Osteoblast (primary cell): ENCODE measurements at regions not wholly inside any gene's neighbourhood (a gene's known extent, or its start where the extent isn't known, plus 50 kb on each side); places are given as distances from the start of the nearest gene placed in this dataset.

ENCODE experiments used
- DNase-seq: peaks from one replicate; pipeline ENCODE4 v3.0.0; 2011; ENCODE audit warnings: low spot score, mixed read lengths; ENCODE audit not compliant: insufficient read length; ENCODE audit errors: missing footprints
- H2AFZ ChIP-seq: 2 replicates; pipeline ENCODE4 v1.6.0; 2011; ENCODE audit warnings: mild to moderate bottlenecking, low read length
- H3K27ac ChIP-seq: 2 replicates; pipeline ENCODE4 v1.5.1; 2011; ENCODE audit warnings: mild to moderate bottlenecking, low read depth, low read length, moderate library complexity
- H3K27me3 ChIP-seq: 2 replicates; pipeline ENCODE4 v1.6.0; 2012; ENCODE audit warnings: mild to moderate bottlenecking, control low read depth, inconsistent platforms, low read length, moderate library complexity; ENCODE audit not compliant: insufficient read depth
- H3K36me3 ChIP-seq: 2 replicates; pipeline ENCODE4 v1.5.1; 2011; ENCODE audit warnings: mild to moderate bottlenecking, low read length, control low read depth, moderate library complexity; ENCODE audit not compliant: insufficient read depth
- H3K4me1 ChIP-seq: 2 replicates; pipeline ENCODE4 v1.5.1; 2011; ENCODE audit warnings: mild to moderate bottlenecking, low read length, control low read depth, moderate library complexity; ENCODE audit not compliant: insufficient read depth
- H3K4me2 ChIP-seq: 2 replicates; pipeline ENCODE4 v1.6.0; 2011; ENCODE audit warnings: mild to moderate bottlenecking, low read length; ENCODE audit not compliant: insufficient read depth
- H3K4me3 ChIP-seq: fragments of 200-600 bp; sonication (generic); 3 replicates; pipeline ENCODE4 v1.5.1; 2012; ENCODE audit warnings: mild to moderate bottlenecking, low read length, inconsistent platforms; ENCODE audit not compliant: insufficient read depth
- H3K79me2 ChIP-seq: 2 replicates; pipeline ENCODE4 v1.6.0; 2012; ENCODE audit warnings: mild to moderate bottlenecking, low read length, control low read depth, inconsistent platforms; ENCODE audit not compliant: insufficient read depth
- H3K9me3 ChIP-seq: 2 replicates; pipeline ENCODE4 v1.5.1; 2011; ENCODE audit warnings: low read depth, low read length, control low read depth
- H4K20me1 ChIP-seq: 2 replicates; pipeline ENCODE4 v1.6.0; 2012; ENCODE audit warnings: mild to moderate bottlenecking, low read length, control low read depth; ENCODE audit not compliant: insufficient read depth
- CTCF ChIP-seq: IDR thresholded peaks from 2 replicates; pipeline ENCODE4 v1.5.1; 2011; ENCODE audit warnings: mild to moderate bottlenecking, low read depth, low read length, moderate library complexity; ENCODE audit errors: extremely low read depth

- Histone ChIP-seq H2AFZ (no peak overlapping the region), H3K4me3 (no peak overlapping the region), H3K4me2 (no peak overlapping the region), H3K27ac (no peak overlapping the region), H3K36me3 (no peaks in the 10 kb centered on the region), H3K9me3 (no peaks in the 10 kb centered on the region), H3K4me1 (no peaks in the 10 kb centered on the region), H4K20me1 (no peaks in the 10 kb centered on the region), H3K79me2 (no peaks in the 10 kb centered on the region), H3K27me3 (peaks cover 7% of the 10 kb centered on the region)
- DNase-seq, result no peak
- TF ChIP-seq CTCF, result no peak
Measured at GRCh38 chr5:173676375-173676774, 59.9 kb upstream of the BOD1 start.

DNA sequence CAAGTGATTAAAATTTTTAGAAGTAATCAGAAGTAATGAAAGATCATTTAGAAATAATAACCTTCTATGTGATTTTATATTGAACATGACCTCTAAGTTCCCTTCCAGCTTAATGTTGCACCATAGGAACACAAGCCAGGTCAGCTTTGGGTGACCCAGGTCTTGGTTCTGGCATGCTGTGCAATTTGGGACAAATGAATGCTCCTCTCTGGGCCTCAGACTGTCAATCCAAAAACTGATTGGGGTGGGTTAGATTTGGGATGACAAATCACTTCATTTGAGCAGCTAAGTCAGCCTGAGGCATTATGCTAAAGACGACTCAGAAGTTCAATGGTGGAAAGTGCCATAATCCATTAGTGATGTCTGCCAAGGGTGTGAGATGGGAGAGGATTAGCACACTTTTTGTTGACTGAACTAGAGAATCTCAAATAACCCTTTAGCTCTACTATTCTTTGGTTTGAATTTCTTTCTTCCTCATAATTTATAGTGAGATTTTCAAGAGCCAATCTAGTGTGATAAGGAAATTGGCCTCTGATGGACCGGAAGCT, 60.7 kb upstream of the BOD1 start:
- Histone ChIP-seq H3K9me3 (no peaks in the 10 kb centered on the region), H4K20me1 (no peaks in the 10 kb centered on the region), H3K27me3 (peaks cover 5% of the 10 kb centered on the region), H3K79me2 (no peaks in the 10 kb centered on the region), H3K4me1 (no peaks in the 10 kb centered on the region), H2AFZ (no peak overlapping the region), H3K4me3 (no peak overlapping the region), H3K36me3 (no peaks in the 10 kb centered on the region), H3K4me2 (no peak overlapping the region), H3K27ac (no peak overlapping the region)
- no peak for DNase-seq
- TF ChIP-seq CTCF, result no peak

GRCh38 chr5:173679909-173680630, 63.6 kb upstream of the BOD1 start:
- no peak overlapping the region for H3K4me2 ChIP-seq
- TF ChIP-seq CTCF, result no peak
- no peak overlapping the region for H3K27ac ChIP-seq
- no peaks in the 10 kb centered on the region for H3K79me2 ChIP-seq
- H3K36me3 ChIP-seq, result no peaks in the 10 kb centered on the region
- H3K4me1 ChIP-seq, result no peaks in the 10 kb centered on the region
- H3K27me3 ChIP-seq, result no peaks in the 10 kb centered on the region
- H2AFZ ChIP-seq, result no peak overlapping the region
- DNase-seq, result no peak
- no peak overlapping the region for H3K4me3 ChIP-seq
- H3K9me3 ChIP-seq, result no peaks in the 10 kb centered on the region
- no peaks in the 10 kb centered on the region for H4K20me1 ChIP-seq

DNA sequence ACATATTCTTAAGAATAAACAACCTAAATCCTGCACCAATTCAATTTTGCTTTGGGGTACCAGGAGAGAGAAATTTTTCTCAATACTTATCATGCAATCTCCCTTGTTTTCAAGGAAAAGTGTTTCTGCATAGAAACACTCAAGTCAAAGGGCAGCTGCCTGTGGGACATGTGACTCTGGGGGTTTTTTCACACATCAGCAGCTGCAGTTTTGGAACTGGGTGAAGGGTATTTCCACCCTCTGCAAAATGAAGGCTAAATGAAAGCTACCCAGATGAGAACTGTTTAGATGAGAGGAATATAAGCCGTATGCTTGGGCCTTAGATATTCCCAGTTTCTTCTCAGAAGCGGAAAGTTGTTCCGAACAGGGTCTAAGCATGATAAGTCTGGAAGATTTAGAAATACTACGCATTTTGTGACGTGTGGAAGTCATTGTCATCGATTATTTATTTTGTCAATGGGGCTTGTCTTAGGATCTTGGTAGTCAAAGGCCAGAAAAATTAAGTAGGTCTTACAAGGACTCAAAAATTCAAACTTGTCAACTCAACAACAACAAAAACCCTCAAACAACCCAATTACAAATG, 64.3 kb upstream of the BOD1 start:
- no peak for DNase-seq
- no peaks in the 10 kb centered on the region for H3K27me3 ChIP-seq
- no peak overlapping the region for H2AFZ ChIP-seq
- no peaks in the 10 kb centered on the region for H4K20me1 ChIP-seq
- no peaks in the 10 kb centered on the region for H3K79me2 ChIP-seq
- no peaks in the 10 kb centered on the region for H3K4me1 ChIP-seq
- no peaks in the 10 kb centered on the region for H3K36me3 ChIP-seq
- H3K27ac ChIP-seq, result no peak overlapping the region
- TF ChIP-seq CTCF, result no peak
- no peaks in the 10 kb centered on the region for H3K9me3 ChIP-seq
- H3K4me3 ChIP-seq, result no peak overlapping the region
- no peak overlapping the region for H3K4me2 ChIP-seq
